GM23248 (cell line): ENCODE measurements at regions not wholly inside any gene's neighbourhood (a gene's known extent, or its start where the extent isn't known, plus 50 kb on each side); places are given as distances from the start of the nearest gene placed in this dataset.

Experiments
- EZH2 ChIP-seq: fragments of 200-600 bp; sonication (generic); IDR thresholded peaks from 2 replicates; pipeline ENCODE4 v1.6.1; 2018; ENCODE audit warnings: antibody characterized with exemption, mild to moderate bottlenecking; ENCODE audit not compliant: insufficient read depth, poor library complexity, severe bottlenecking
- EZH2phosphoT487 ChIP-seq: fragments of 200-600 bp; sonication (generic); IDR thresholded peaks from 2 replicates; pipeline ENCODE4 v1.6.1; 2018; ENCODE audit warnings: antibody characterized with exemption, moderate library complexity, mild to moderate bottlenecking, low read depth; ENCODE audit not compliant: insufficient read depth

DNA sequence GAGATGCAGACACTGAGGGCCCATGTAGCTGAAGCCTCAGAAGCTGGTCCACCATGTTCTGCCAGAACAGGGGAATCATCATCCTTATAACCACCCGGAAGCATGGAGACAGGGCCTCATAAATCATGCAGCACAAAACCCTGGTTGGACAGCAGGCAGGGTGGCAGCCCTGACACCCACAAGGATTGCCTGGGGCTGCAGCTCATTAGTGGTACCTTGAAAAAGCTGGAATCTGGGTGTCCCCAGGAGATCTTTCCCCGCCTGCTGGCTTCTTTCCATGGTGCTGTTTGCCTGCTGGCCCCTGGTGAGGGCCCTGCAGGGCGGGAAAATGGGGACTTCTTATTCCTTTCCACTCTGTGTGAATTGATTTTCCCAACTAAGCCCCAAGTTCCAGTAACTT lies 50.6 kb upstream of the GGTLC1 start:
- TF ChIP-seq EZH2 (no peak), EZH2phosphoT487 (no peak)
